Neural cell (in vitro differentiated cells): ENCODE measurements at regions not wholly inside any gene's neighbourhood (a gene's known extent, or its start where the extent isn't known, plus 50 kb on each side); places are given as distances from the start of the nearest gene placed in this dataset.

ENCODE experiments used
- H2AFZ ChIP-seq: fragments of 200-600, 300-800 bp; sonication (generic), shearing (Covaris generic); 2 replicates; pipeline ENCODE4 v1.6.0; 2014; ENCODE audit warnings: low read depth, mild to moderate bottlenecking, antibody characterized with exemption, low read length, moderate library complexity
- H3F3A ChIP-seq: fragments of 200-600 bp; shearing (Covaris generic); 2 replicates; pipeline ENCODE4 v1.6.1; 2016; ENCODE audit warnings: mild to moderate bottlenecking, moderate library complexity, mixed read lengths, antibody characterized with exemption, low read length; ENCODE audit not compliant: insufficient read depth, poor library complexity, severe bottlenecking
- H3K27ac ChIP-seq: fragments of 200-600, 300-800 bp; sonication (generic), shearing (Covaris generic); 2 replicates; pipeline ENCODE4 v1.5.1; 2014; ENCODE audit warnings: mild to moderate bottlenecking, low read length, moderate library complexity
- H3K27me3 ChIP-seq: fragments of 300-800, 200-600 bp; sonication (generic), shearing (Covaris generic); 2 replicates; pipeline ENCODE4 v1.6.0; 2014; ENCODE audit warnings: mild to moderate bottlenecking, low read depth, low read length, moderate library complexity; ENCODE audit not compliant: insufficient read depth
- H3K36me3 ChIP-seq: fragments of 300-800, 200-600 bp; sonication (generic), shearing (Covaris generic); 2 replicates; pipeline ENCODE4 v1.5.1; 2014; ENCODE audit warnings: mild to moderate bottlenecking, antibody characterized with exemption, low read length, moderate library complexity; ENCODE audit not compliant: insufficient read depth
- H3K4me2 ChIP-seq: fragments of 300-800, 200-600 bp; sonication (generic), shearing (Covaris generic); 2 replicates; pipeline ENCODE4 v1.6.0; 2014; ENCODE audit warnings: mild to moderate bottlenecking, low read length
- H3K4me3 ChIP-seq: fragments of 300-800, 200-600 bp; sonication (generic), shearing (Covaris generic); 2 replicates; pipeline ENCODE4 v1.5.1; 2014; ENCODE audit warnings: mild to moderate bottlenecking, low read length, moderate library complexity
- H3K79me2 ChIP-seq: fragments of 200-600 bp; shearing (Covaris generic); replicated peaks from 2 replicates; pipeline ENCODE4 v1.6.0; 2014; ENCODE audit warnings: mild to moderate bottlenecking, low read length, moderate library complexity; ENCODE audit not compliant: insufficient read depth
- H3K9ac ChIP-seq: fragments of 300-800, 200-600 bp; sonication (generic), shearing (Covaris generic); 2 replicates; pipeline ENCODE4 v1.6.1; 2016; ENCODE audit warnings: mild to moderate bottlenecking, low read length, mixed read lengths
- H3K9me2 ChIP-seq: fragments of 200-600 bp; shearing (Covaris generic); 2 replicates; pipeline ENCODE4 v1.6.1; 2016; ENCODE audit warnings: mild to moderate bottlenecking, low read length, mixed read lengths; ENCODE audit not compliant: insufficient read depth
- H3K9me3 ChIP-seq: fragments of 200-600, 300-800 bp; sonication (generic), shearing (Covaris generic); 2 replicates; pipeline ENCODE4 v1.6.1; 2016; ENCODE audit warnings: mild to moderate bottlenecking, mixed run types, low read length, moderate library complexity, mixed read lengths
- H4K20me1 ChIP-seq: fragments of 200-600 bp; shearing (Covaris generic); 2 replicates; pipeline ENCODE4 v1.6.1; 2016; ENCODE audit warnings: mild to moderate bottlenecking, mixed run types; ENCODE audit not compliant: insufficient read depth
- CTCF ChIP-seq: fragments of 450-650 bp; IDR thresholded peaks from 2 replicates; pipeline ENCODE4 v1.5.1; 2014; ENCODE audit warnings: antibody characterized with exemption, mild to moderate bottlenecking, moderate library complexity; ENCODE audit not compliant: poor library complexity, severe bottlenecking
- EP300 ChIP-seq: fragments of 450-650 bp; conservative IDR thresholded peaks from 2 replicates; pipeline ENCODE4 v1.6.1; 2014; ENCODE audit warnings: antibody characterized with exemption, mild to moderate bottlenecking, moderate library complexity; ENCODE audit not compliant: poor library complexity, severe bottlenecking
- EZH2 ChIP-seq: fragments of 200-600, 300-800 bp; shearing (Covaris generic), sonication (generic); IDR thresholded peaks from 2 replicates; pipeline ENCODE4 v1.6.1; 2014; ENCODE audit warnings: antibody characterized with exemption, low read length, borderline replicate concordance, mild to moderate bottlenecking; ENCODE audit not compliant: insufficient read depth, poor library complexity, severe bottlenecking
- MXI1 ChIP-seq: fragments of 450-650 bp; conservative IDR thresholded peaks from 2 replicates; pipeline ENCODE4 v1.6.1; 2014; ENCODE audit warnings: antibody characterized with exemption, mild to moderate bottlenecking; ENCODE audit not compliant: poor library complexity, severe bottlenecking
- POLR2AphosphoS5 ChIP-seq: IDR thresholded peaks from 2 replicates; pipeline ENCODE4 v1.6.1; 2012
- RAD21 ChIP-seq: fragments of 450-650 bp; conservative IDR thresholded peaks from 2 replicates; pipeline ENCODE4 v1.6.1; 2014; ENCODE audit warnings: antibody characterized with exemption, mild to moderate bottlenecking, moderate library complexity
- REST ChIP-seq: IDR thresholded peaks from 2 replicates; pipeline ENCODE4 v1.6.1; 2012; ENCODE audit warnings: borderline replicate concordance
- SMC3 ChIP-seq: fragments of 450-650 bp; conservative IDR thresholded peaks from 2 replicates; pipeline ENCODE4 v1.6.1; 2014; ENCODE audit warnings: antibody characterized with exemption, mild to moderate bottlenecking, moderate library complexity; ENCODE audit not compliant: poor library complexity
- TAF1 ChIP-seq: IDR thresholded peaks from 2 replicates; pipeline ENCODE4 v1.6.1; 2012; ENCODE audit warnings: low read depth

- Histone ChIP-seq H3K9ac (no peak overlapping the region), H3K4me2 (no peak overlapping the region), H3K4me3 (no peak overlapping the region), H4K20me1 (no peaks in the 10 kb centered on the region), H3K36me3 (no peaks in the 10 kb centered on the region), H3F3A (no peaks in the 10 kb centered on the region), H3K79me2 (no peaks in the 10 kb centered on the region), H2AFZ (no peak overlapping the region), H3K27ac (no peak overlapping the region), H3K9me3 (no peaks in the 10 kb centered on the region), H3K9me2 (no peaks in the 10 kb centered on the region), H3K27me3 (no peaks in the 10 kb centered on the region)
- no peak for TF ChIP-seq MXI1
- TF ChIP-seq EP300: no peak
- TF ChIP-seq REST: no peak
- no peak for TF ChIP-seq POLR2AphosphoS5
- no peak for TF ChIP-seq RAD21
- no peak for TF ChIP-seq EZH2
- no peak for TF ChIP-seq SMC3
- TF ChIP-seq TAF1: no peak
- TF ChIP-seq CTCF: no peak
Observed at GRCh38 chr5:82341325-82341724, 63.2 kb upstream of the RPS23 start.

- no peaks in the 10 kb centered on the region for H3K79me2 ChIP-seq
- no peaks in the 10 kb centered on the region for H3K27me3 ChIP-seq
- no peaks in the 10 kb centered on the region for H3K9me2 ChIP-seq
- no peaks in the 10 kb centered on the region for H3F3A ChIP-seq
- no peak overlapping the region for H3K4me2 ChIP-seq
- no peak overlapping the region for H3K27ac ChIP-seq
- no peak overlapping the region for H3K9ac ChIP-seq
- H3K9me3 ChIP-seq: no peaks in the 10 kb centered on the region
- no peak overlapping the region for H2AFZ ChIP-seq
- TF ChIP-seq MXI1 (no peak), CTCF (no peak), RAD21 (no peak), EP300 (no peak), POLR2AphosphoS5 (no peak), REST (no peak), EZH2 (no peak), SMC3 (no peak), TAF1 (no peak)
- H4K20me1 ChIP-seq: no peaks in the 10 kb centered on the region
- H3K36me3 ChIP-seq: no peaks in the 10 kb centered on the region
- no peak overlapping the region for H3K4me3 ChIP-seq
Observed at GRCh38 chr5:82340799-82341198, 62.6 kb upstream of the RPS23 start.
